ENCODE measurements at regions not wholly inside any gene's neighbourhood (a gene's known extent, or its start where the extent isn't known, plus 50 kb on each side); places are given as distances from the start of the nearest gene placed in this dataset.

DNA sequence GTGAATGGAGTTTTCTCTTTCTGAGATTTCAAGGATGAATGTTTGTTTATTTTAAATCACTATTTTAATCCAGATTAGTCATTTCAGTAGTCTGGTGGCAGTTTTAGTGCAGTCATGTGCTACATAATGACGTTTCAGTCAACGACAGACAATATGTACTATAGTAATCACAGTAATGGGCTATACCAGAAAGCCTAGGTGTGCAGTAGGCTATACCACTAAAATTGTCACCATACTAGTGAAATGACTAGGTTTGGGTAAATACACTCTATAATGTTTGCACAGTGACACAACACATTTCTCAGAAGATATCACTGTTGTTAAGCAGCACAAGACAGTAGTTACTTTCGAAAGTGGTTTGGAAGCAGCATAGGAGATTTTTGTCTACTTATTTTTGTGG, 203.1 kb downstream of the ETNK1 start:
- Mint-ChIP-seq H3K4me3 (no peak overlapping the region), H3K9me3 (ENCODE audit: insufficient read depth) (peaks cover 8% of the 10 kb centered on the region), H3K4me1 (no peaks in the 10 kb centered on the region), H3K27ac (no peak overlapping the region), H3K27me3 (peaks cover 17% of the 10 kb centered on the region)
- POLR2A ChIA-PET = no interaction called here
- Histone ChIP-seq H4K20me1 (ENCODE audit: control insufficient read depth, insufficient read depth, low read length, poor library complexity, severe bottlenecking) (no peaks in the 10 kb centered on the region), H3K27me3 (replicated peaks in 1 of 4; ENCODE audit: control extremely low read depth in 1 of 4, control insufficient read depth in 3 of 4, insufficient read depth in 4 of 4, low read length in 3 of 4) (no peaks in the 10 kb centered on the region), H3K79me2 (ENCODE audit: control insufficient read depth, insufficient read depth, low read length) (no peaks in the 10 kb centered on the region), H3K4me3 (ENCODE audit: control extremely low read depth in 1 of 5, extremely low read depth in 1 of 5, insufficient read depth in 1 of 5, low read depth in 2 of 5, low read length in 4 of 5) (no peak overlapping the region), H3K36me3 (replicated peaks in 1 of 2; ENCODE audit: control extremely low read depth in 1 of 2, control insufficient read depth in 1 of 2, extremely low read depth in 1 of 2, insufficient read depth in 2 of 2, low read length in 1 of 2) (no peaks in the 10 kb centered on the region), H3K4me1 (ENCODE audit: control insufficient read depth in 2 of 2, insufficient read depth in 2 of 2, low read length in 2 of 2) (no peaks in the 10 kb centered on the region), H3K4me2 (replicated peaks; ENCODE audit: low read depth, low read length, poor library complexity, severe bottlenecking) (no peak overlapping the region), H3K27ac (ENCODE audit: low read length in 2 of 2) (no peak overlapping the region), H2AFZ (ENCODE audit: insufficient read depth, low read depth, low read length, poor library complexity, severe bottlenecking) (no peak overlapping the region), H3K9ac (ENCODE audit: low read length) (no peak overlapping the region), H3K9me3 (ENCODE audit: control extremely low read depth in 1 of 3, control insufficient read depth in 2 of 3, insufficient read depth in 1 of 3, low read length in 2 of 3) (peaks cover 0 to 13% (median 1%) of the 10 kb centered on the region in 3 donors)
- CTCF ChIA-PET = no interaction called here
- no peak for ATAC-seq (ENCODE audit: low read depth)
- intact Hi-C loops (cut with micrococcal nuclease) = no loop called here
- DNase-seq = no peak
- TF ChIP-seq EZH2 (IDR thresholded peaks at IDR 0.05; ENCODE audit: borderline replicate concordance, insufficient read depth, low read depth, low read length, poor library complexity, severe bottlenecking) = no peak
- TF ChIP-seq CTCF (IDR thresholded peaks at IDR 0.05) = no peak
- WGBS (ENCODE audit: insufficient coverage) = no CpG with 5 or more reads among the region's 3 CpGs

DNA sequence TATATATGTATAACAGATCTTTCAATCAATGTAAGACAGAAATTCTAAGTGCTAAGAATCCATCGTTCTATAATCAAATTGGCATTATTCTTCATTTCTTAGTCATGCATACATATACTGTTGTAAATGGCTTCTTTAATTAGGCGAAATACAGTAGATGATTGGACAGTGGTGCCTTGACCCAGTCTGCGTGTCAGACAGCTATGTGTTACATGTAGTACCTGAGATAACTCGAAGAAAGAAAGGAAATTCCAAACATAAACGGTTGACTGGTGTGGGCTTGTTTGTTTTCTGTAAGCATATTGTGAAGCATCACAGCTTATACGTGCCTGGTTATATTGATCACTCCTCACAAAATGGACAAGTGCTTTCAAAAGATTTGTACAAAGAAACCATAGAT, 210.5 kb downstream of the ETNK1 start:
- ChIA-PET POLR2A (no interaction called here), CTCF (no interaction called here)
- Histone ChIP-seq H3K36me3 (replicated peaks in 1 of 2; ENCODE audit: control extremely low read depth in 1 of 2, control insufficient read depth in 1 of 2, extremely low read depth in 1 of 2, insufficient read depth in 2 of 2, low read length in 1 of 2) (no peaks in the 10 kb centered on the region), H3K4me3 (ENCODE audit: control extremely low read depth in 1 of 5, extremely low read depth in 1 of 5, insufficient read depth in 1 of 5, low read depth in 2 of 5, low read length in 4 of 5) (no peak overlapping the region), H2AFZ (ENCODE audit: insufficient read depth, low read depth, low read length, poor library complexity, severe bottlenecking) (no peak overlapping the region), H4K20me1 (ENCODE audit: control insufficient read depth, insufficient read depth, low read length, poor library complexity, severe bottlenecking) (no peaks in the 10 kb centered on the region), H3K4me2 (replicated peaks; ENCODE audit: low read depth, low read length, poor library complexity, severe bottlenecking) (no peak overlapping the region), H3K27ac (ENCODE audit: low read length in 2 of 2) (no peak overlapping the region), H3K9me3 (ENCODE audit: control extremely low read depth in 1 of 3, control insufficient read depth in 2 of 3, insufficient read depth in 1 of 3, low read length in 2 of 3) (peaks cover 0 to 9% (median 1%) of the 10 kb centered on the region in 3 donors), H3K79me2 (ENCODE audit: control insufficient read depth, insufficient read depth, low read length) (no peaks in the 10 kb centered on the region), H3K9ac (ENCODE audit: low read length) (no peak overlapping the region), H3K27me3 (replicated peaks in 1 of 4; ENCODE audit: control extremely low read depth in 1 of 4, control insufficient read depth in 3 of 4, insufficient read depth in 4 of 4, low read length in 3 of 4) (no peaks in the 10 kb centered on the region), H3K4me1 (ENCODE audit: control insufficient read depth in 2 of 2, insufficient read depth in 2 of 2, low read length in 2 of 2) (no peaks in the 10 kb centered on the region)
- ATAC-seq (ENCODE audit: low read depth) (no peak), DNase-seq (no peak)
- Mint-ChIP-seq H3K4me1 (no peaks in the 10 kb centered on the region), H3K27ac (no peak overlapping the region), H3K27me3 (no peaks in the 10 kb centered on the region), H3K4me3 (no peak overlapping the region), H3K9me3 (ENCODE audit: insufficient read depth) (peaks cover 2% of the 10 kb centered on the region)
- WGBS (ENCODE audit: insufficient coverage) = no CpG with 5 or more reads among the region's 6 CpGs
- TF ChIP-seq EZH2 (IDR thresholded peaks at IDR 0.05; ENCODE audit: borderline replicate concordance, insufficient read depth, low read depth, low read length, poor library complexity, severe bottlenecking) (no peak), CTCF (IDR thresholded peaks at IDR 0.05) (no peak)
- intact Hi-C loops (cut with micrococcal nuclease) = no loop called here

Data from B cell (primary cell).